NCI-H2227 treated with DMSO at 0.1 percent for 48 hours (cell line): ENCODE measurements at regions not wholly inside any gene's neighbourhood (a gene's known extent, or its start where the extent isn't known, plus 50 kb on each side); places are given as distances from the start of the nearest gene placed in this dataset.
"Not testable (repeated sequence)": the region's sequence is repeated elsewhere in the genome, so short reads cannot be mapped to it uniquely, and the experiment has no call there.

Experiments used
- DNase-seq: peaks from one replicate; lab custom pipeline; 2025; lab: John Stamatoyannopoulos, UW

GRCh38 chr7:128561116-128561722 is 84.7 kb downstream of the METTL2B start:
- not testable (repeated sequence) for DNase-seq

- not testable (repeated sequence) for DNase-seq
These were observed 86.2 kb downstream of the METTL2B start for GRCh38 chr7:128562795-128563194.

GRCh38 chr7:128564123-128564700 is 87.7 kb downstream of the METTL2B start:
- DNase-seq = not testable (repeated sequence)

GRCh38 chr7:128564932-128565864 is 88.7 kb downstream of the METTL2B start:
- DNase-seq = not testable (repeated sequence)

GRCh38 chr7:128575277-128575676 is 96.8 kb upstream of the GARIN1A start:
- not testable (repeated sequence) for DNase-seq

- DNase-seq = not testable (repeated sequence)
These were observed 95.1 kb upstream of the GARIN1A start for GRCh38 chr7:128576953-128577352.

- DNase-seq = not testable (repeated sequence)
These were observed 92.2 kb upstream of the GARIN1A start for GRCh38 chr7:128579843-128580242.

- DNase-seq = not testable (repeated sequence)
These were observed 91.0 kb upstream of the GARIN1A start for GRCh38 chr7:128581100-128581499.

- DNase-seq = not testable (repeated sequence)
These were observed 90.1 kb upstream of the GARIN1A start for GRCh38 chr7:128581825-128582561.

- not testable (repeated sequence) for DNase-seq
These were observed 85.4 kb upstream of the GARIN1A start for GRCh38 chr7:128586715-128587114.

- no peak for DNase-seq
These were observed 80.4 kb upstream of the GARIN1A start for GRCh38 chr7:128591705-128592104.

GRCh38 chr7:128592209-128592608 is 79.9 kb upstream of the GARIN1A start:
- not testable (repeated sequence) for DNase-seq

- not testable (repeated sequence) for DNase-seq
These were observed 78.0 kb upstream of the GARIN1A start for GRCh38 chr7:128594061-128594460.

GRCh38 chr7:128596336-128597128 is 75.6 kb upstream of the GARIN1A start:
- DNase-seq = peak; percentile 2

GRCh38 chr7:128598946-128599345 is 73.1 kb upstream of the GARIN1A start:
- not testable (repeated sequence) for DNase-seq

- peak; percentile 59 for DNase-seq
These were observed 63.2 kb upstream of the GARIN1A start for GRCh38 chr7:128608678-128609421.

GRCh38 chr7:128613366-128613765 is 58.7 kb upstream of the GARIN1A start:
- DNase-seq = not testable (repeated sequence)

GRCh38 chr7:128614812-128615211 is 57.3 kb upstream of the GARIN1A start:
- not testable (repeated sequence) for DNase-seq

GRCh38 chr7:128616799-128617198 is 55.3 kb upstream of the GARIN1A start:
- not testable (repeated sequence) for DNase-seq
